GM12878 (cell line): ENCODE measurements at regions not wholly inside any gene's neighbourhood (a gene's known extent, or its start where the extent isn't known, plus 50 kb on each side); places are given as distances from the start of the nearest gene placed in this dataset.
"Not testable (repeated sequence)": the region's sequence is repeated elsewhere in the genome, so short reads cannot be mapped to it uniquely, and the experiment has no call there.

Experiments
- ATAC-seq: fragments of 200-7000 bp; cut with Tn5 transposase; 3 replicates; pipeline ENCODE4 v1.9.1; 2020; ENCODE audit warnings: mild to moderate bottlenecking, moderate library complexity
- BruUV-seq: library from RNA; stranded (reverse); fragments of 400-500 nt; replicated peaks from 2 replicates; lab custom pipeline; 2021; lab: Mats Ljungman, UMichigan
- CTCF ChIA-PET: fragments of 300-600 bp; sonication (Branson Sonifier 250); formaldehyde crosslinking; extraction: SDS; loops from one replicate; lab custom pipeline; 2021; ENCODE audit warnings: inconsistent platforms; lab: Yijun Ruan, JAX
- POLR2A ChIA-PET: fragments of 350-600 bp; formaldehyde crosslinking; extraction: SDS; loops from one replicate; lab custom pipeline; 2021; ENCODE audit warnings: inconsistent platforms; lab: Charles Lee
- RAD21 ChIA-PET: fragments of 300-600 bp; sonication (Branson Sonifier 250); formaldehyde crosslinking; loops from one replicate; lab custom pipeline; 2023; ENCODE audit warnings: antibody characterized with exemption; ENCODE audit not compliant: unreplicated experiment; lab: Charles Lee
- SMC1A ChIA-PET: fragments of 300-600 bp; sonication (Branson Sonifier 250); formaldehyde crosslinking; loops from one replicate; lab custom pipeline; 2023; ENCODE audit not compliant: unreplicated experiment, uncharacterized antibody; lab: Charles Lee
- DNase-seq: peaks from one replicate; pipeline ENCODE4 v3.0.0-alpha.2; 2011; ENCODE audit warnings: low read depth, low spot score
- FAIRE-seq: peaks from 3 replicates; lab custom pipeline; 2011; peaks lifted over from hg19 to GRCh38; lab: Jason Lieb, UNC
- H2AFZ ChIP-seq: 2 replicates; pipeline ENCODE4 v1.6.0; 2011; ENCODE audit warnings: low read depth, low read length, control low read depth; ENCODE audit not compliant: control insufficient read depth
- H3K27ac ChIP-seq: 2 replicates; pipeline ENCODE4 v1.5.1; 2011; ENCODE audit warnings: control low read depth; ENCODE audit not compliant: control insufficient read depth, insufficient read depth
- H3K27me3 ChIP-seq, 2 experiments: replicated peaks in 1 of 2; 2 replicates each; pipeline versions ENCODE4 v1.6.0 to v1.6.1; 2011; ENCODE audit warnings: low read length in 1 of 2; ENCODE audit not compliant: control insufficient read depth in 2 of 2, insufficient read depth in 2 of 2
- H3K36me3 ChIP-seq, 2 experiments: 2 replicates each; pipeline ENCODE4 v1.5.1; 2011; ENCODE audit warnings: low read length in 1 of 2; ENCODE audit not compliant: control insufficient read depth in 2 of 2, insufficient read depth in 2 of 2
- H3K4me1 ChIP-seq: 2 replicates; pipeline ENCODE4 v1.6.1; 2011; ENCODE audit warnings: mild to moderate bottlenecking, low read length, moderate library complexity, mixed read lengths; ENCODE audit not compliant: control insufficient read depth, insufficient read depth
- H3K4me2 ChIP-seq: 2 replicates; pipeline ENCODE4 v1.6.0; 2011; ENCODE audit warnings: control low read depth; ENCODE audit not compliant: control insufficient read depth, insufficient read depth
- H3K4me3 ChIP-seq: fragments of 200-600 bp; sonication (generic); 2 replicates; pipeline ENCODE4 v1.5.1; 2016
- H3K79me2 ChIP-seq: 2 replicates; pipeline ENCODE4 v1.6.0; 2011; ENCODE audit warnings: low read length; ENCODE audit not compliant: control insufficient read depth, insufficient read depth
- H3K9ac ChIP-seq: 2 replicates; pipeline ENCODE4 v1.8.0; 2011; ENCODE audit warnings: low read length, control low read depth, mixed read lengths; ENCODE audit not compliant: control insufficient read depth, insufficient read depth
- H3K9me3 ChIP-seq: replicated peaks from 3 replicates; pipeline ENCODE4 v1.5.1; 2011; ENCODE audit warnings: mild to moderate bottlenecking, low read length; ENCODE audit not compliant: control insufficient read depth, insufficient read depth
- H4K20me1 ChIP-seq: 2 replicates; pipeline ENCODE4 v1.6.0; 2011; ENCODE audit not compliant: control insufficient read depth, insufficient read depth
- BMI1 ChIP-seq: fragments of 450-650 bp; IDR thresholded peaks from 2 replicates; pipeline ENCODE4 v1.6.1; 2016; ENCODE audit warnings: mild to moderate bottlenecking, moderate library complexity, borderline replicate concordance
- CEBPB ChIP-seq, 2 experiments: fragments of 150-350 bp in 1 of 2; IDR thresholded peaks; 2 replicates each; pipeline ENCODE4 v1.6.1; 2012 to 2014; ENCODE audit warnings: low read depth in 2 of 2, low read length in 2 of 2, borderline replicate concordance in 1 of 2, inconsistent platforms in 1 of 2
- MLLT1 ChIP-seq: fragments of 450-650 bp; IDR thresholded peaks from 2 replicates; pipeline ENCODE4 v1.6.1; 2016; ENCODE audit warnings: mild to moderate bottlenecking
- MTA2 ChIP-seq: fragments of 450-650 bp; IDR thresholded peaks from 2 replicates; pipeline ENCODE4 v1.6.1; 2016; ENCODE audit warnings: low read depth, mild to moderate bottlenecking, moderate library complexity
- NFXL1 ChIP-seq: fragments of 450-650 bp; IDR thresholded peaks from 2 replicates; pipeline ENCODE4 v1.6.1; 2017; ENCODE audit warnings: antibody characterized with exemption, mild to moderate bottlenecking, borderline replicate concordance
- NFYB ChIP-seq: IDR thresholded peaks from 2 replicates; pipeline ENCODE4 v1.6.1; 2011; ENCODE audit warnings: low read depth, mild to moderate bottlenecking, low read length, improper control_type of control experiment, moderate library complexity; ENCODE audit not compliant: insufficient read depth
- NR2C1 ChIP-seq: fragments of 450-650 bp; IDR thresholded peaks from 2 replicates; pipeline ENCODE4 v1.6.1; 2017; ENCODE audit warnings: antibody characterized with exemption, mild to moderate bottlenecking, moderate library complexity
- NR2F1 ChIP-seq: fragments of 450-650 bp; conservative IDR thresholded peaks from 2 replicates; pipeline ENCODE4 v1.6.1; 2017; ENCODE audit warnings: mild to moderate bottlenecking
- RELA ChIP-seq: fragments of 450-650 bp; IDR thresholded peaks from 2 replicates; pipeline ENCODE4 v1.8.0; 2014; ENCODE audit warnings: borderline replicate concordance; ENCODE audit not compliant: partially characterized antibody
- SP1 ChIP-seq: IDR thresholded peaks from one replicate; pipeline ENCODE4 v1.6.1; 2011; ENCODE audit warnings: low read depth, low read length
- ZNF687 ChIP-seq: fragments of 450-650 bp; IDR thresholded peaks from 2 replicates; pipeline ENCODE4 v1.6.1; 2017; ENCODE audit warnings: mild to moderate bottlenecking, moderate library complexity
- WGBS: methylation state at CpG from one replicate; pipeline ENCODE4 v1.1.6; 2016; ENCODE audit warnings: low lambda C conversion rate; ENCODE audit not compliant: insufficient replicate concordance, insufficient coverage; ENCODE audit errors: missing lambda C conversion rate; 5-methylcytosine and 5-hydroxymethylcytosine counted together
- in situ Hi-C: fragments of 300-500 bp; cut with MboI; formaldehyde crosslinking; loops from 9 replicates; pipeline ENCODE4 v1.14.3; 2018; ENCODE audit warnings: mixed read lengths
- intact Hi-C: fragments of 100-400 bp; cut with micrococcal nuclease; formaldehyde crosslinking; loops from one replicate; pipeline ENCODE4 v1.14.2; 2022; ENCODE audit not compliant: unreplicated experiment

GRCh38 chr1:169051171-169051570 lies 55.3 kb upstream of the ATP1B1 start (continued):
- TF ChIP-seq RELA (no peak), NFYB (no peak), NFXL1 (no peak), SP1 (no peak), BMI1 (no peak), CEBPB (IDR thresholded peaks at IDR 0.05; ENCODE audit: borderline replicate concordance in 1 of 2, low read depth in 2 of 2, low read length in 2 of 2) (no peak)

DNA sequence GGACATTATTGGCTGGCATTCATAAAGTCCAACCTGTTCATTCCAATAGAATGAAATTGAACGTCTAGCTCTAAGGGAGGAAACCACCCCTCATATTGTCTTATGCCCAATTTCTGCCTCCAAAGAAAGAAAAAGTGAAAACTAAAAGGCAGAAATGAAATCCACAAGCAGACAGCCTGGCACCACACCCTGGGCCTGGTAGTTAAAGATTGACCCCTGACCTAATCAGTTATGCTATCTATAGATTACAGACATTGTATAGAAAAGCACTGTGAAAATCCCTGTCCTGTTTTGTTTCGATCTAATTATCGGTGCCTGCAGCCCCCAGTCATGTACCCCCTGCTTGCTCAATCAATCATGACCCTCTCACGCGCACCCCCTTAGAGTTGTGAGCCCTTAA lies 54.3 kb upstream of the ATP1B1 start:
- in situ Hi-C loops, H3K4me2 ChIP-seq, H3K9ac ChIP-seq, H3K9me3 ChIP-seq, H3K36me3 ChIP-seq, intact Hi-C loops, H3K27ac ChIP-seq, H3K79me2 ChIP-seq, BruUV-seq, DNase-seq, FAIRE-seq, H3K4me3 ChIP-seq, H3K27me3 ChIP-seq, H4K20me1 ChIP-seq, H2AFZ ChIP-seq: not testable (repeated sequence)
- POLR2A ChIA-PET = interaction anchor here (0.6 to 1.9 kb wide), 3 partner anchors 10 to 59 kb away, joined by 3 to 6 read pairs (median 3); no protein-coding TSS in a partner anchor
- SMC1A ChIA-PET = interaction anchor here (0.6 to 13.3 kb wide), 10 partner anchors 11 to 627 kb away, joined by 3 to 343 read pairs (median 5); partner anchors contain the start of gene ATP1B1
- WGBS = 60% methylated on average over 5 of the region's 5 CpGs
- CTCF ChIA-PET = interaction anchor here (0.8 to 10.9 kb wide), 4 partner anchors 20 to 296 kb away, joined by 3 to 100 read pairs (median 6); partner anchors contain the start of gene ATP1B1
- TF ChIP-seq NR2F1 (peak; percentile 59), MTA2 (peak; percentile 17; the same call in 1 of the 2 replicates), ZNF687 (peak; percentile 63; the same call in 1 of the 2 replicates), MLLT1 (0 out of 2 replicates have a peak, but pooled peaks have one; percentile 23), NR2C1 (peak; percentile 50; the same call in 1 of the 2 replicates)
- RAD21 ChIA-PET = interaction anchor here (1.0 to 11.2 kb wide), 3 partner anchors 38 to 57 kb away, joined by 4 to 135 read pairs (median 109); partner anchors contain the start of gene ATP1B1
- peaks cover 26% of the 10 kb centered on the region for H3K4me1 ChIP-seq
- ATAC-seq = peak; percentile 14; the same call in 2 of the 3 replicates
